H1 (cell line): ENCODE measurements at regions not wholly inside any gene's neighbourhood (a gene's known extent, or its start where the extent isn't known, plus 50 kb on each side); places are given as distances from the start of the nearest gene placed in this dataset.

Source experiments
- CTCF ChIA-PET: fragments of 300-600 bp; sonication (Branson Sonifier 250); formaldehyde crosslinking; loops from one replicate; lab custom pipeline; 2021; ENCODE audit not compliant: partially characterized antibody; lab: Charles Lee
- POLR2A ChIA-PET: fragments of 300-600 bp; sonication (Branson Sonifier 250); formaldehyde crosslinking; loops from one replicate; lab custom pipeline; 2021; ENCODE audit warnings: inconsistent platforms; ENCODE audit not compliant: partially characterized antibody; lab: Charles Lee
- DNase-seq, 2 experiments: peaks; one replicate each; pipeline versions ENCODE4 v3.0.0 to v3.0.0-alpha.2; 2010 to 2022; ENCODE audit warnings: low spot score in 2 of 2, low read depth in 1 of 2, mixed read lengths in 1 of 2
- FAIRE-seq: peaks from 2 replicates; lab custom pipeline; 2011; peaks lifted over from hg19 to GRCh38; lab: Jason Lieb, UNC
- H2AFZ ChIP-seq: 2 replicates; pipeline ENCODE4 v1.8.1; 2012; ENCODE audit warnings: low read length, inconsistent platforms
- H2AK5ac ChIP-seq: 2 replicates; pipeline ENCODE4 v1.6.1; 2013; ENCODE audit warnings: low read depth, low read length
- H2BK120ac ChIP-seq: replicated peaks from 2 replicates; pipeline ENCODE3; 2013; ENCODE audit warnings: low read depth, low read length, inconsistent platforms
- H2BK12ac ChIP-seq: 2 replicates; pipeline ENCODE4 v1.6.1; 2013; ENCODE audit warnings: low read depth, low read length
- H2BK15ac ChIP-seq: 2 replicates; pipeline ENCODE4 v1.6.1; 2013; ENCODE audit warnings: low read length
- H2BK20ac ChIP-seq: 2 replicates; pipeline ENCODE4 v1.6.1; 2013; ENCODE audit warnings: low read length
- H2BK5ac ChIP-seq: 2 replicates; pipeline ENCODE4 v1.6.1; 2013; ENCODE audit warnings: low read depth, low read length
- H3K14ac ChIP-seq: 2 replicates; pipeline ENCODE4 v1.6.1; 2013; ENCODE audit warnings: inconsistent platforms; ENCODE audit not compliant: insufficient read length
- H3K18ac ChIP-seq: 2 replicates; pipeline ENCODE4 v1.6.1; 2013; ENCODE audit warnings: low read length; ENCODE audit errors: extremely low read depth
- H3K23ac ChIP-seq: 2 replicates; pipeline ENCODE4 v1.6.1; 2013; ENCODE audit warnings: inconsistent platforms; ENCODE audit not compliant: insufficient read length
- H3K23me2 ChIP-seq: 2 replicates; pipeline ENCODE4 v1.6.1; 2013; ENCODE audit warnings: low read depth, low read length
- H3K27ac ChIP-seq: 2 replicates; pipeline ENCODE4 v1.6.1; 2011; ENCODE audit warnings: low read depth, low read length, inconsistent platforms
- H3K27me3 ChIP-seq, 4 experiments: replicated peaks in 1 of 4; 1 replicate in 1 of 4; 2 replicates in 3 of 4; pipeline versions ENCODE4 v1.6.1 to v1.8.1; 2011 to 2013; ENCODE audit warnings: low read length in 3 of 4, mild to moderate bottlenecking in 3 of 4, inconsistent platforms in 2 of 4, mixed read lengths in 2 of 4, moderate library complexity in 1 of 4; ENCODE audit not compliant: control insufficient read depth in 3 of 4, insufficient read depth in 3 of 4; ENCODE audit errors: extremely low read depth in 1 of 4
- H3K36me3 ChIP-seq, 4 experiments: 2 replicates each; pipeline versions ENCODE4 v1.6.1 to v1.8.1; 2011 to 2013; ENCODE audit warnings: mild to moderate bottlenecking in 4 of 4, low read length in 3 of 4, moderate library complexity in 2 of 4, control low read depth in 1 of 4, inconsistent platforms in 1 of 4; ENCODE audit not compliant: insufficient read depth in 4 of 4, control insufficient read depth in 2 of 4
- H3K4ac ChIP-seq: replicated peaks from 2 replicates; pipeline ENCODE3; 2013; ENCODE audit warnings: low read length, low read depth, mixed read lengths, inconsistent platforms; ENCODE audit not compliant: insufficient read length
- H3K4me1 ChIP-seq, 4 experiments: replicated peaks in 1 of 4; 1 replicate in 1 of 4; 2 replicates in 3 of 4; pipeline versions ENCODE4 v1.6.1 to v1.8.1; 2011 to 2013; ENCODE audit warnings: low read length in 3 of 4, inconsistent platforms in 2 of 4, mixed read lengths in 1 of 4; ENCODE audit not compliant: insufficient read depth in 4 of 4, control insufficient read depth in 3 of 4
- H3K4me2 ChIP-seq, 2 experiments: 2 replicates each; pipeline versions ENCODE4 v1.6.1 to v1.8.1; 2011 to 2013; ENCODE audit warnings: low read depth in 2 of 2, low read length in 2 of 2, control low read depth in 1 of 2, inconsistent platforms in 1 of 2, mild to moderate bottlenecking in 1 of 2; ENCODE audit not compliant: insufficient read depth in 1 of 2
- H3K4me3 ChIP-seq, 4 experiments: fragments of 200-600, 300-600 bp in 1 of 4; sonication (generic), shearing (Covaris generic), sonication (Bioruptor Twin) in 1 of 4; 2 replicates each; pipeline versions ENCODE4 v1.5.1 to v1.8.1; 2011 to 2016; ENCODE audit warnings: low read length in 4 of 4, low read depth in 3 of 4, control low read depth in 2 of 4, inconsistent platforms in 2 of 4, mild to moderate bottlenecking in 2 of 4, mixed read lengths in 1 of 4, moderate library complexity in 1 of 4; ENCODE audit not compliant: insufficient read depth in 2 of 4; ENCODE audit errors: extremely low read depth in 1 of 4
- H3K56ac ChIP-seq: replicated peaks from 2 replicates; pipeline ENCODE3; 2013; ENCODE audit warnings: low read depth, mild to moderate bottlenecking, mixed read lengths, low read length, inconsistent platforms; ENCODE audit not compliant: insufficient read length
- H3K79me1 ChIP-seq: 2 replicates; pipeline ENCODE4 v1.6.1; 2013; ENCODE audit warnings: low read depth, low read length, control low read depth
- H3K79me2 ChIP-seq, 2 experiments: 2 replicates each; pipeline versions ENCODE4 v1.6.1 to v1.8.1; 2012 to 2013; ENCODE audit warnings: low read length in 2 of 2, mild to moderate bottlenecking in 2 of 2, inconsistent platforms in 1 of 2; ENCODE audit not compliant: insufficient read depth in 2 of 2, control insufficient read depth in 1 of 2
- H3K9ac ChIP-seq, 4 experiments: replicated peaks in 1 of 4; 1 replicate in 1 of 4; 2 replicates in 3 of 4; pipeline versions ENCODE4 v1.6.1 to v1.8.1; 2011 to 2013; ENCODE audit warnings: low read depth in 3 of 4, low read length in 3 of 4, control low read depth in 2 of 4, mild to moderate bottlenecking in 2 of 4, moderate library complexity in 2 of 4, inconsistent platforms in 1 of 4; ENCODE audit errors: extremely low read depth in 1 of 4
- H3K9me3 ChIP-seq, 2 experiments: 2 replicates each; pipeline versions ENCODE4 v1.6.1 to v1.8.1; 2012 to 2013; ENCODE audit warnings: mild to moderate bottlenecking in 2 of 2, moderate library complexity in 2 of 2, control low read depth in 1 of 2, inconsistent platforms in 1 of 2, low read depth in 1 of 2, low read length in 1 of 2, mixed read lengths in 1 of 2; ENCODE audit not compliant: insufficient read depth in 2 of 2
- H4K20me1 ChIP-seq, 2 experiments: replicated peaks in 1 of 2; 2 replicates each; pipeline versions ENCODE3 to v1.8.1; 2011 to 2013; ENCODE audit warnings: inconsistent platforms in 2 of 2, low read length in 2 of 2, mild to moderate bottlenecking in 1 of 2; ENCODE audit not compliant: insufficient read depth in 2 of 2, control insufficient read depth in 1 of 2
- H4K5ac ChIP-seq: 2 replicates; pipeline ENCODE4 v1.6.1; 2013; ENCODE audit warnings: low read length, low read depth, mixed read lengths, inconsistent platforms; ENCODE audit not compliant: insufficient read length
- H4K8ac ChIP-seq: 2 replicates; pipeline ENCODE4 v1.8.0; 2013; ENCODE audit warnings: mild to moderate bottlenecking, moderate library complexity, low read length, inconsistent platforms; ENCODE audit not compliant: insufficient read depth; ENCODE audit errors: extremely low read depth
- H4K91ac ChIP-seq: replicated peaks from 2 replicates; pipeline ENCODE3; 2013; ENCODE audit warnings: low read length, mixed read lengths, inconsistent platforms; ENCODE audit not compliant: insufficient read length
- BRCA1 ChIP-seq: IDR thresholded peaks from 2 replicates; pipeline ENCODE4 v1.6.1; 2012; ENCODE audit warnings: low read depth, low read length, improper control_type of control experiment
- EP300 ChIP-seq, 2 experiments: IDR thresholded peaks; 1 replicate in 1 of 2; 2 replicates in 1 of 2; pipeline ENCODE4 v1.6.1; 2011 to 2012; ENCODE audit warnings: low read depth in 2 of 2, low read length in 2 of 2, mild to moderate bottlenecking in 2 of 2, borderline replicate concordance in 1 of 2, inconsistent platforms in 1 of 2, moderate library complexity in 1 of 2
- NANOG ChIP-seq: IDR thresholded peaks from 2 replicates; pipeline ENCODE4 v1.6.1; 2011; ENCODE audit warnings: low read length, low read depth, mild to moderate bottlenecking, inconsistent platforms; ENCODE audit not compliant: insufficient read depth, poor library complexity, severe bottlenecking
- RXRA ChIP-seq: IDR thresholded peaks from 2 replicates; pipeline ENCODE4 v1.6.1; 2011; ENCODE audit warnings: low read depth, mild to moderate bottlenecking, low read length, moderate library complexity; ENCODE audit not compliant: insufficient read depth
- WGBS, 2 experiments: shearing (Covaris generic) in 1 of 2; methylation state at CpG; one replicate each; pipeline versions ENCODE4 v1.1.6 to v1.1.7; 2013 to 2015; ENCODE audit warnings: low lambda C conversion rate in 2 of 2, mixed read lengths in 2 of 2, inconsistent platforms in 1 of 2, low coverage in 1 of 2, missing lambda C conversion rate in 1 of 2; ENCODE audit not compliant: insufficient replicate concordance in 2 of 2, insufficient coverage in 1 of 2, insufficient read length in 1 of 2; ENCODE audit errors: extremely low coverage in 1 of 2, missing lambda C conversion rate in 1 of 2; 5-methylcytosine and 5-hydroxymethylcytosine counted together

GRCh38 chr3:5616873-5617272 is 429.4 kb downstream of the EDEM1 start:
- H2BK5ac ChIP-seq = no peak overlapping the region
- H3K23ac ChIP-seq = no peak overlapping the region
- no peaks in the 10 kb centered on the region for H3K4me1 ChIP-seq
- H3K9me3 ChIP-seq = no peaks in the 10 kb centered on the region
- no peak overlapping the region for H3K18ac ChIP-seq
- DNase-seq = no peak
- no peak overlapping the region for H4K91ac ChIP-seq
- H3K56ac ChIP-seq = no peak overlapping the region
- no peak overlapping the region for H2BK12ac ChIP-seq
- no peaks in the 10 kb centered on the region for H3K36me3 ChIP-seq
- no peak overlapping the region for H4K8ac ChIP-seq
- TF ChIP-seq NANOG = no peak
- no peak for TF ChIP-seq BRCA1
- no peak for TF ChIP-seq EP300 (IDR thresholded peaks at IDR 0.05; ENCODE audit: borderline replicate concordance in 1 of 2, low read depth in 2 of 2, low read length in 2 of 2)
- TF ChIP-seq RXRA = no peak
- TF ChIP-seq, all 59 proteins: peak for 0
- Histone ChIP-seq H2AFZ (no peak overlapping the region), H2BK120ac (no peak overlapping the region), H3K23me2 (no peaks in the 10 kb centered on the region), H3K9ac (no peak overlapping the region), H2BK15ac (no peak overlapping the region), H3K79me1 (no peaks in the 10 kb centered on the region), H3K4ac (no peak overlapping the region), H2AK5ac (no peak overlapping the region), H3K4me2 (no peak overlapping the region), H3K14ac (no peak overlapping the region), H4K20me1 (no peaks in the 10 kb centered on the region), H4K5ac (no peak overlapping the region), H3K79me2 (no peaks in the 10 kb centered on the region), H3K27ac (no peak overlapping the region), H2BK20ac (no peak overlapping the region), H3K4me3 (no peak overlapping the region), H3K27me3 (no peaks in the 10 kb centered on the region)
- no peak for FAIRE-seq
- ChIA-PET POLR2A (no interaction called here), CTCF (interaction anchor here (0.6 kb wide), 1 partner anchor 937 kb away, joined by 3 read pairs; no protein-coding TSS in a partner anchor)
- WGBS, 2 experiments = 97% methylated on average over 4 of the region's 4 CpGs; no CpG with 5 or more reads in 1 of the 2 experiments
